HEK293 (cell line): ENCODE measurements at regions not wholly inside any gene's neighbourhood (a gene's known extent, or its start where the extent isn't known, plus 50 kb on each side); places are given as distances from the start of the nearest gene placed in this dataset.

Experiments used
- CTCF ChIA-PET: fragments of 350-600 bp; formaldehyde crosslinking; extraction: SDS; loops from one replicate; lab custom pipeline; 2021; ENCODE audit warnings: antibody characterized with exemption; lab: Yijun Ruan, JAX
- POLR2A ChIA-PET: fragments of 300-600 bp; formaldehyde crosslinking; extraction: SDS; loops from one replicate; lab custom pipeline; 2020; ENCODE audit warnings: antibody characterized with exemption, inconsistent platforms; lab: Yijun Ruan, JAX
- H3K27ac ChIP-seq: fragments of 200-500 bp; sonication (Bioruptor generic); 2 replicates; pipeline ENCODE4 v1.5.1; 2014; ENCODE audit warnings: low read depth, low read length, control low read depth, inconsistent platforms; ENCODE audit errors: extremely low read depth
- H3K36me3 ChIP-seq, 2 experiments: fragments of 200-500 bp in 1 of 2; sonication (Bioruptor generic) in 1 of 2; 1 replicate in 1 of 2; 2 replicates in 1 of 2; pipeline ENCODE4 v1.5.1; 2014 to 2017; ENCODE audit warnings: inconsistent platforms in 2 of 2, low read length in 2 of 2; ENCODE audit not compliant: control insufficient read depth in 2 of 2, insufficient read depth in 1 of 2
- H3K4me1 ChIP-seq: fragments of 200-500 bp; sonication (Bioruptor generic); 2 replicates; pipeline ENCODE4 v1.5.1; 2014; ENCODE audit warnings: mild to moderate bottlenecking, low read length, inconsistent platforms; ENCODE audit not compliant: control insufficient read depth, insufficient read depth
- H3K4me3 ChIP-seq: 2 replicates; pipeline ENCODE4 v1.5.1; 2011; ENCODE audit warnings: low read depth, mild to moderate bottlenecking, control low read depth, low read length, moderate library complexity
- H3K9me3 ChIP-seq: fragments of 200-500 bp; sonication (Bioruptor generic); 2 replicates; pipeline ENCODE4 v1.5.1; 2014; ENCODE audit warnings: low read depth, low read length, inconsistent platforms; ENCODE audit not compliant: control insufficient read depth, insufficient read depth
- EGR2 ChIP-seq: fragments of 450-650 bp; formaldehyde crosslinking; IDR thresholded peaks from 2 replicates; pipeline ENCODE4 v1.5.1; 2016; ENCODE audit warnings: low read depth, missing biosample characterization, missing genetic modification characterization
- KLF10 ChIP-seq: fragments of 450-650 bp; IDR thresholded peaks from 2 replicates; pipeline ENCODE4 v1.5.1; 2018; ENCODE audit warnings: missing biosample characterization, mild to moderate bottlenecking, missing genetic modification characterization
- PRDM10 ChIP-seq: fragments of 450-650 bp; formaldehyde crosslinking; IDR thresholded peaks from 2 replicates; pipeline ENCODE4 v1.5.1; 2016; ENCODE audit warnings: missing biosample characterization, missing genetic modification characterization
- RBAK ChIP-seq: fragments of 450-650 bp; formaldehyde crosslinking; IDR thresholded peaks from 2 replicates; pipeline ENCODE4 v1.5.1; 2016; ENCODE audit warnings: missing biosample characterization, missing genetic modification characterization
- SP3 ChIP-seq: fragments of 450-650 bp; formaldehyde crosslinking; IDR thresholded peaks from 2 replicates; pipeline ENCODE4 v1.5.1; 2016; ENCODE audit warnings: missing biosample characterization, missing genetic modification characterization
- ZBTB20 ChIP-seq: fragments of 450-650 bp; formaldehyde crosslinking; IDR thresholded peaks from 2 replicates; pipeline ENCODE4 v1.5.1; 2016; ENCODE audit warnings: missing biosample characterization, missing genetic modification characterization
- ZFP37 ChIP-seq: fragments of 450-650 bp; formaldehyde crosslinking; IDR thresholded peaks from 2 replicates; pipeline ENCODE4 v1.5.1; 2016; ENCODE audit warnings: missing biosample characterization, missing genetic modification characterization
- ZNF138 ChIP-seq: fragments of 450-650 bp; formaldehyde crosslinking; IDR thresholded peaks from 2 replicates; pipeline ENCODE4 v1.5.1; 2016; ENCODE audit warnings: missing biosample characterization, missing genetic modification characterization, borderline replicate concordance
- ZNF169 ChIP-seq: fragments of 450-650 bp; formaldehyde crosslinking; IDR thresholded peaks from 2 replicates; pipeline ENCODE4 v1.5.1; 2016; ENCODE audit warnings: missing biosample characterization, missing genetic modification characterization
- ZNF174 ChIP-seq: fragments of 450-650 bp; formaldehyde crosslinking; IDR thresholded peaks from 2 replicates; pipeline ENCODE4 v1.5.0; 2017; ENCODE audit warnings: missing biosample characterization, mild to moderate bottlenecking, missing genetic modification characterization
- ZNF211 ChIP-seq: fragments of 450-650 bp; formaldehyde crosslinking; IDR thresholded peaks from 2 replicates; pipeline ENCODE4 v1.5.1; 2016; ENCODE audit warnings: low read depth, missing biosample characterization, missing genetic modification characterization
- ZNF24 ChIP-seq: fragments of 450-650 bp; formaldehyde crosslinking; IDR thresholded peaks from 2 replicates; pipeline ENCODE4 v1.5.1; 2016; ENCODE audit warnings: missing biosample characterization, missing genetic modification characterization
- ZNF280C ChIP-seq: fragments of 450-650 bp; formaldehyde crosslinking; IDR thresholded peaks from 2 replicates; pipeline ENCODE4 v1.5.1; 2016; ENCODE audit warnings: missing biosample characterization, missing genetic modification characterization
- ZNF518A ChIP-seq: fragments of 450-650 bp; formaldehyde crosslinking; conservative IDR thresholded peaks from 2 replicates; pipeline ENCODE4 v1.5.1; 2016; ENCODE audit warnings: low read depth, missing biosample characterization, missing genetic modification characterization
- ZNF670 ChIP-seq: fragments of 450-650 bp; formaldehyde crosslinking; IDR thresholded peaks from 2 replicates; pipeline ENCODE4 v1.5.1; 2016; ENCODE audit warnings: missing biosample characterization, missing genetic modification characterization, low read depth
- ZNF692 ChIP-seq: fragments of 450-650 bp; formaldehyde crosslinking; IDR thresholded peaks from 2 replicates; pipeline ENCODE4 v1.5.1; 2016; ENCODE audit warnings: missing biosample characterization, missing genetic modification characterization
- ZNF701 ChIP-seq: fragments of 450-650 bp; formaldehyde crosslinking; IDR thresholded peaks from 2 replicates; pipeline ENCODE4 v1.5.1; 2016; ENCODE audit warnings: missing biosample characterization, missing genetic modification characterization
- ZNF776 ChIP-seq: fragments of 450-650 bp; formaldehyde crosslinking; IDR thresholded peaks from 2 replicates; pipeline ENCODE4 v1.5.0; 2017; ENCODE audit warnings: missing biosample characterization, missing genetic modification characterization, borderline replicate concordance
- TF ChIP-seq, protein P1 (sequence below): fragments of 450-650 bp; formaldehyde crosslinking; IDR thresholded peaks from 2 replicates; pipeline ENCODE4 v1.5.1; 2017; ENCODE audit warnings: missing biosample characterization, missing genetic modification characterization

DNA sequence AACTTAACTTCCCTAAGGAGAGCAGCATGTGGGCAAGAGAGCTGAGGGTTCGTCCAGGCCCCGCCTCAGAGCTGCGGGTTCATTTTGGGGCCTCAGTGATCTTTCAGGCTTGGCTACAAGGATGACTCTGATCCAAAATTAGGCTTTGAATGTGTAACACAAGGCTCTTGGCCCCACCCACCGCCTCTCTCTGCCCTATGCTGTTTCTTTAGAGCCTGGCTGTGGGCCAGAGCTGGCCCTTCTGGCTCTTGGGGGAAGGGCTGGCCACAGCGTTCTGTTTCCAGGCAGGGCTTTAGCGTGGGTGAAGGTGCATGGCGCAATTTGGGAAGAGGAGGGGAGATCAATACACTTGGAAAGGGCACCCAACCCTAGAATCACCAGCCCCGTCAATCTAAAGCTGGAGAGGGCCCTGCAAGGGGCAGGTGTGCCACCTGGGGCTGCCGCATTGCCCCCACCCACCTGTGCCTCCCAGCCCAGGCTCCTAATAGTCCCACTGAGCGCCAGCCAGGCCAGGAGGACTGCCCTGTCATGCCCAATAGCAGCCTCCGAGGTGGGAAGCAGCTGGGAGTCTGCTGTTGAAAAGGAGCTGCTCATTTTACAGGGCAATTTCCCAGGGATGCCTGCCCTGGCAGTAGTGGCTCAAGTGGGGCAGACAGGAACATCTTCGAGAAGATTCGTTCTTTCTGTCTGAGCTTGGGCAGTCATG is 84.5 kb upstream of the MAML3 start (continued):
- TF ChIP-seq ZNF518A (tag by site-specific recombination), result 0 out of 2 replicates have a peak, but pooled peaks have one; percentile 13
- no peak for TF ChIP-seq ZNF24
- TF ChIP-seq ZNF280C, result no peak
- TF ChIP-seq ZNF701, result no peak
- TF ChIP-seq ZFP37, result no peak
- peak; percentile 58 for TF ChIP-seq PRDM10
- TF ChIP-seq ZNF138 (tag by site-specific recombination), result no peak

- peak overlapping the region; percentile 48 for H3K27ac ChIP-seq
- no peaks in the 10 kb centered on the region for H3K36me3 ChIP-seq
- no peaks in the 10 kb centered on the region for H3K9me3 ChIP-seq
- POLR2A ChIA-PET, result interaction anchor here (1.0 kb wide), 1 partner anchor 87 kb away, joined by 4 read pairs; no protein-coding TSS in a partner anchor
- H3K4me3 ChIP-seq, result no peak overlapping the region
- H3K4me1 ChIP-seq, result peaks cover 13% of the 10 kb centered on the region
- CTCF ChIA-PET, result interaction anchor here (0.8 to 1.0 kb wide), 3 partner anchors 10 to 190 kb away, joined by 4 to 5 read pairs (median 5); partner anchors contain the start of gene CLGN
- TF ChIP-seq ZNF174 (tag by site-specific recombination) (no peak), RBAK (tag by site-specific recombination) (no peak), EGR2 (no peak), ZNF169 (tag by site-specific recombination) (no peak), ZNF670 (tag by site-specific recombination) (no peak), SP3 (no peak), ZNF692 (tag by site-specific recombination) (no peak), ZBTB20 (0 out of 2 replicates have a peak, but pooled peaks have one; percentile 7), KLF10 (no peak), ZNF211 (no peak), ZNF776 (tag by site-specific recombination) (no peak)
- TF ChIP-seq, protein P1, sequence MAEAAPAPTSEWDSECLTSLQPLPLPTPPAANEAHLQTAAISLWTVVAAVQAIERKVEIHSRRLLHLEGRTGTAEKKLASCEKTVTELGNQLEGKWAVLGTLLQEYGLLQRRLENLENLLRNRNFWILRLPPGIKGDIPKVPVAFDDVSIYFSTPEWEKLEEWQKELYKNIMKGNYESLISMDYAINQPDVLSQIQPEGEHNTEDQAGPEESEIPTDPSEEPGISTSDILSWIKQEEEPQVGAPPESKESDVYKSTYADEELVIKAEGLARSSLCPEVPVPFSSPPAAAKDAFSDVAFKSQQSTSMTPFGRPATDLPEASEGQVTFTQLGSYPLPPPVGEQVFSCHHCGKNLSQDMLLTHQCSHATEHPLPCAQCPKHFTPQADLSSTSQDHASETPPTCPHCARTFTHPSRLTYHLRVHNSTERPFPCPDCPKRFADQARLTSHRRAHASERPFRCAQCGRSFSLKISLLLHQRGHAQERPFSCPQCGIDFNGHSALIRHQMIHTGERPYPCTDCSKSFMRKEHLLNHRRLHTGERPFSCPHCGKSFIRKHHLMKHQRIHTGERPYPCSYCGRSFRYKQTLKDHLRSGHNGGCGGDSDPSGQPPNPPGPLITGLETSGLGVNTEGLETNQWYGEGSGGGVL (tag by site-specific recombination), result no peak
Observed at GRCh38 chr4:140237616-140238350, 83.8 kb upstream of the MAML3 start.
